ENCODE measurements at regions not wholly inside any gene's neighbourhood (a gene's known extent, or its start where the extent isn't known, plus 50 kb on each side); places are given as distances from the start of the nearest gene placed in this dataset.
A peak's percentile ranks its signal among the peaks of the same experiment; 100 is the strongest.
"Not testable (repeated sequence)": the region's sequence is repeated elsewhere in the genome, so short reads cannot be mapped to it uniquely, and the experiment has no call there.

GRCh38 chr5:159812759-159813158 is 103.5 kb upstream of the ADRA1B start:
- DNase-seq (ENCODE audit: low read depth in 2 of 2) = not testable (repeated sequence)

- no peak for DNase-seq (ENCODE audit: low read depth in 2 of 2)
These were observed 102.1 kb upstream of the ADRA1B start for GRCh38 chr5:159814222-159814621.

- DNase-seq (ENCODE audit: low read depth in 2 of 2) = no peak
These were observed 101.3 kb upstream of the ADRA1B start for GRCh38 chr5:159814805-159815585.

GRCh38 chr5:159817262-159818029 is 98.8 kb upstream of the ADRA1B start:
- no peak for DNase-seq (ENCODE audit: low read depth in 2 of 2)

- peak in 1 of 2 donors; percentile 61 for DNase-seq (ENCODE audit: low read depth in 2 of 2)
These were observed 96.5 kb upstream of the ADRA1B start for GRCh38 chr5:159819591-159820411.

- no peak for DNase-seq (ENCODE audit: low read depth in 2 of 2)
These were observed 95.6 kb upstream of the ADRA1B start for GRCh38 chr5:159820692-159821091.

GRCh38 chr5:159821461-159821940 is 94.8 kb upstream of the ADRA1B start:
- no peak for DNase-seq (ENCODE audit: low read depth in 2 of 2)

GRCh38 chr5:159824188-159825161 is 91.8 kb upstream of the ADRA1B start:
- DNase-seq (ENCODE audit: low read depth in 2 of 2) = peak in 1 of 2 donors; percentile 14

GRCh38 chr5:159825551-159826051 is 90.7 kb upstream of the ADRA1B start:
- DNase-seq (ENCODE audit: low read depth in 2 of 2) = no peak

- DNase-seq (ENCODE audit: low read depth in 2 of 2) = peak; percentile 6 to 88
These were observed 89.7 kb upstream of the ADRA1B start for GRCh38 chr5:159826351-159827214.

- DNase-seq (ENCODE audit: low read depth in 2 of 2) = no peak
These were observed 88.4 kb upstream of the ADRA1B start for GRCh38 chr5:159827861-159828260.

GRCh38 chr5:159832073-159832472 is 84.2 kb upstream of the ADRA1B start:
- no peak for DNase-seq (ENCODE audit: low read depth in 2 of 2)

- no peak for DNase-seq (ENCODE audit: low read depth in 2 of 2)
These were observed 83.2 kb upstream of the ADRA1B start for GRCh38 chr5:159833088-159833487.

- DNase-seq (ENCODE audit: low read depth in 2 of 2) = no peak
These were observed 82.4 kb upstream of the ADRA1B start for GRCh38 chr5:159833846-159834245.

- no peak for DNase-seq (ENCODE audit: low read depth in 2 of 2)
These were observed 80.7 kb upstream of the ADRA1B start for GRCh38 chr5:159835548-159835947.

GRCh38 chr5:159836691-159837090 is 79.6 kb upstream of the ADRA1B start:
- no peak for DNase-seq (ENCODE audit: low read depth in 2 of 2)

- peak in 1 of 2 donors; percentile 67 for DNase-seq (ENCODE audit: low read depth in 2 of 2)
These were observed 78.4 kb upstream of the ADRA1B start for GRCh38 chr5:159837860-159838259.

GRCh38 chr5:159838551-159839222 is 77.6 kb upstream of the ADRA1B start:
- DNase-seq (ENCODE audit: low read depth in 2 of 2) = no peak
